ENCODE measurements at regions not wholly inside any gene's neighbourhood (a gene's known extent, or its start where the extent isn't known, plus 50 kb on each side); places are given as distances from the start of the nearest gene placed in this dataset.

- DNase-seq = no peak
Observed at GRCh38 chr4:104811727-104812126, 317.0 kb upstream of the CXXC4 start.

GRCh38 chr4:104815665-104816064 is 321.0 kb upstream of the CXXC4 start:
- DNase-seq = no peak

- DNase-seq = no peak
Observed at GRCh38 chr4:104818579-104818978, 323.9 kb upstream of the CXXC4 start.

GRCh38 chr4:104826171-104826570 is 320.5 kb upstream of the TET2 start:
- no peak for DNase-seq

GRCh38 chr4:104829761-104830160 is 316.9 kb upstream of the TET2 start:
- DNase-seq = no peak

- DNase-seq = no peak
Observed at GRCh38 chr4:104848597-104849225, 298.0 kb upstream of the TET2 start.

- DNase-seq = no peak
Observed at GRCh38 chr4:104859601-104860237, 287.0 kb upstream of the TET2 start.

GRCh38 chr4:104860238-104861123 is 286.2 kb upstream of the TET2 start:
- DNase-seq = peak; percentile 77

GRCh38 chr4:104866809-104867208 is 279.9 kb upstream of the TET2 start:
- DNase-seq = no peak

- no peak for DNase-seq
Observed at GRCh38 chr4:104868533-104868932, 278.1 kb upstream of the TET2 start.

GRCh38 chr4:104868958-104869357 is 277.7 kb upstream of the TET2 start:
- DNase-seq = no peak

- no peak for DNase-seq
Observed at GRCh38 chr4:104869831-104870230, 276.8 kb upstream of the TET2 start.

GRCh38 chr4:104870495-104871233 is 276.0 kb upstream of the TET2 start:
- DNase-seq = no peak

GRCh38 chr4:104878936-104879335 is 267.7 kb upstream of the TET2 start:
- no peak for DNase-seq

GRCh38 chr4:104879367-104879766 is 267.3 kb upstream of the TET2 start:
- no peak for DNase-seq

- DNase-seq = no peak
Observed at GRCh38 chr4:104879854-104880253, 266.8 kb upstream of the TET2 start.

GRCh38 chr4:104881136-104881886 is 265.4 kb upstream of the TET2 start:
- DNase-seq = no peak

GRCh38 chr4:104890598-104891275 is 255.9 kb upstream of the TET2 start:
- DNase-seq = no peak

- no peak for DNase-seq
Observed at GRCh38 chr4:104896660-104897645, 249.7 kb upstream of the TET2 start.

GRCh38 chr4:104899863-104900262 is 246.8 kb upstream of the TET2 start:
- DNase-seq = no peak

GRCh38 chr4:104901438-104901837 is 245.2 kb upstream of the TET2 start:
- no peak for DNase-seq
